HG03159 (cell line): ENCODE measurements at regions not wholly inside any gene's neighbourhood (a gene's known extent, or its start where the extent isn't known, plus 50 kb on each side); places are given as distances from the start of the nearest gene placed in this dataset.

Experiments used
- ATAC-seq: cut with Tn5 transposase; IDR thresholded peaks from one replicate; pipeline ENCODE4 v1.9.1; 2021; ENCODE audit warnings: mild to moderate bottlenecking, moderate library complexity; ENCODE audit not compliant: unreplicated experiment

GRCh38 chr2:19687017-19687659, 214.6 kb downstream of the TTC32 start:
- no peak for ATAC-seq

GRCh38 chr2:19686439-19686838, 215.3 kb downstream of the TTC32 start:
- ATAC-seq, result no peak

DNA sequence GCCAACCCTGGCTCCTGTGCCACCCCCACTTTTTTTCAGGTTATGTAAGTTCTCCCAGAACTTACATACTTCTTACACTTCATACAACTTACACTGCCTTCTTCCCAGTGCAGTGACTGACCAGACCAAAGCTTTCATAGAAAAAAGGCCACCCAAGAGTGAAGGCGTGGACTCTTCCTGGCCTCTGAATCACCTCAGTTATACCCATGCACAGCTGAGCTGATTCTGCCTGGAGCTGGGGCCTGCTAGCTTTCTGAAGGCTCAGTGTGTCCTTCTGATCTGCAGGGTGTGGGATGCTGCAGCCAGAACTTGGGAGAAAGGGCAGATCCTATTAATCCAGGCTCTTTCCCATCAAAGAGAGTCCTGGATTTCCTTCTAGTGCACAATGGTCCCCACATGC, 216.1 kb downstream of the TTC32 start:
- no peak for ATAC-seq

DNA sequence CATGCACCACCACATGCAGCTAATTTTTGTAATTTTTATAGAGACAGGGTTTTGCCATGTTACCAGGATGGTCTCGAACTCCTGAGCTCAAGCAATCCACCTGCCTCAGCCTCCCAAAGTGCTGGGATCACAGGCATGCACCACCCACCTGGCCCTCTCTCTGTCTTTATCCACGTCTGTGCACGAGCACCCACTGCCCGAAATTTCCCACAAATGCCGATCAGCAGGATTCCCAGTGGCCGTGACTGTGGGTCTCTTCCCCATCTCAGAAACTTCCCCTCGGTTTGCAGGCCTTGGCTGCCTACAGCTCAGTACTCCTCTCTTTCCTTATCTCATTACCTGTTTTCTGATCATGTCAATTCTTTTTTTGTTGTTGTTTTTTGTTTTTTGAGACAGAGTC, 217.3 kb downstream of the TTC32 start:
- ATAC-seq, result no peak

- no peak for ATAC-seq
Measured at GRCh38 chr2:19683556-19683955, 218.2 kb downstream of the TTC32 start.

GRCh38 chr2:19682493-19682892, 219.3 kb downstream of the TTC32 start:
- ATAC-seq, result no peak

DNA sequence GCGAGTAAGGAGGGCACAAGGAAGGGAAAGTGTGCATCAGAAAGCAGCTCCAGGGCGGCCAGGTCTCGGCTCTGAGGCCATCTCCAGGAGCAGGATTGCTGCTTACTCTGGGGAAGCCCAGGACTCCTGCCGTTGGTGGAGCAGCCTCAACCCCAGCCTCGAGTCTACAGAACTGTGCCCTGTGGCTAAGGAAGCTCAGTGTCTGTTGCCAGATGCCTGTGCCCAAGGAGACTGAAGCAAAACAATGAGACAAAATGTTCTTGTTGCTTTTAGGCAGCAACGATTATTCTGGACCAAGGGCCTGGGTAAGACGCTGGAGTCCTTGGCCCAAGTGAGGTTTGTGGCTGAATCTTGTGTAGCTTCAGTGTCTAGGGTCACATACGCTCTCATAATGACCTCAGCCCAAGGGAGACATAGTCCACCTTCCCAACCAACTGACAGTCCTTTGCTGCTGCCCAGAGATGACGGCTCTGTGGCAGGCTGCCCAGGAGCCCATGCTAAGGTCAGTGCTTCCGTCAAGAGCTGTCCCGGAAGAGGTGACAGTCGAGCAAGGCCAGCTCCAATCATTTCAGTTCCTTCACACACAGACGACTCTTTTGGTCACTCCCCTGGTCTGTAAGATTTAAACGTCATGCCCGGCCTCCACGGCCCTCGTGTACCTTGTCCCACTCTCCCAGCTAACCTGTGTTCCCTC, 223.8 kb downstream of the TTC32 start:
- ATAC-seq, result no peak

GRCh38 chr2:19677215-19677777, 224.5 kb downstream of the TTC32 start:
- no peak for ATAC-seq

- ATAC-seq, result no peak
Measured at GRCh38 chr2:19676770-19677169, 225.0 kb downstream of the TTC32 start.

GRCh38 chr2:19675856-19676460, 225.8 kb downstream of the TTC32 start:
- ATAC-seq, result no peak

DNA sequence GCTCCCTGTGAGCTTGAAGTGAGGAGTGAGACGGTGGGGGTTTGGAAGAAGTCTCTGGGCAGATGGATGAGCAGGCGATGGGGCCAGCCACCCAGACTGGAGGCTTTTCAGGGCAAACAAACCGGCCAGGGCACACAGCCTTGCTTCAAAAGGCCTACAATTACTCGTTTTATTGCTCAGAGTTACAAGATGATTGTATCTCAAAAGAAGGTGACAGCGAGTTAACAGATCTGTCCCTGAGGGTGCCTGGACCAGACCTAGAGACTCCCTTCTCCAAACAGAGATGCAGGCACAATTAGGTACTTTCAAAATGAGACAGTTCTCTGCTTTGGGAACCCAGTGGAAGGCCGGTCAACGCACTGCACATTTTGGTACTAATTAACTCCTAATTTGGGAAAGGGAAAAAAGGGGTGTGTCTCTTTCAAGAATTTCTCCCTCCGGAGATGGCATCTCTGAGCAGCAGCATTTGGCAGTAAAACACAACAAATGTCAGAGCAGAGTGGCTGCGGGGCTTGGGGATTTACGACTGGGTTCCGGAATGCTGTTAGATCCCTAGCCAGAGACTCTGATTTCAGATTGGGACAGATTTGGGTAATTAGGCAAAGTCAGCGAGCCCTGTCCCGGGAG, 226.7 kb downstream of the TTC32 start:
- ATAC-seq, result no peak

- ATAC-seq, result no peak
Measured at GRCh38 chr2:19674051-19675002, 227.5 kb downstream of the TTC32 start.

- no peak for ATAC-seq
Measured at GRCh38 chr2:19673213-19673791, 228.5 kb downstream of the TTC32 start.

DNA sequence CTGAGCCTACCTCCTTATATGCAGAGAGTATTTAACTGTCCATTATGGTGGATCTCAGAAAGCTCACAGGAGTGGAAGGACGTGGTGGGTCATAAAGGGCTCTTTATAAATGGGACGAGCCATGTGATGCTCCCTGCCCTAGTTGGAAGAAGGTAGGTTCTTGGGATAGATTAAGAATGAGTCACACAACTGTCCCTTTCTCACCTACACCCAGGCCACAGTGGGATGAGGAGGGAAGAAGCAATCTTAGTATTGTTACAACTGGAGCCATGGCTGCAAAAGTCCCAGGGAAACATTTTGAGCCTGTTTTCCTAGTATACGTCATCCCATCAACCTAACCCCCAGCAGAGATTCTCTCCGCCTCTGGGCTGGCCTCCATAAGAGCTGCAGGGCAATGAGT, 229.9 kb downstream of the TTC32 start:
- no peak for ATAC-seq

DNA sequence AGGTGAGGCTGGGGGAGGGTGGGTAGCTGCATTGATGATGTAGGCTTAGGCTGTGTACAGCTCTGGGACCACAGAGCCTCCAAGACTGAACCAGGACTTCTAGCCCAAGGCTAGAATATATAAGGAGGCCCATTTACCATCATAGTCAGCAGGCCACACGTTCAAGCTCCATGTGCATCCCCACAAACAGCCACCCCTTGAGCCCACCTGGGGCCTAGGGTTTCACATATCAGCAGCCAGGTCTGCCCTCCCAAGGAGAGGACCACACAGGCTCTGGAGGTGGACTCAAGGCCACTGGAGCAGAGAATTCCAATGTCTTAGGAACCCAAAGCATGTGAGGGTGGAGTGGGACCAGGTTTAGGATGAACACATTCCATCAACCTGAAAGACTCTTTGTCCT, 230.5 kb downstream of the TTC32 start:
- ATAC-seq, result no peak

- no peak for ATAC-seq
Measured at GRCh38 chr2:19670303-19670702, 231.5 kb downstream of the TTC32 start.

GRCh38 chr2:19669559-19669958, 232.2 kb downstream of the TTC32 start:
- ATAC-seq, result no peak

- ATAC-seq, result no peak
Measured at GRCh38 chr2:19669126-19669525, 232.7 kb downstream of the TTC32 start.

GRCh38 chr2:19667536-19667949, 234.2 kb downstream of the TTC32 start:
- no peak for ATAC-seq

DNA sequence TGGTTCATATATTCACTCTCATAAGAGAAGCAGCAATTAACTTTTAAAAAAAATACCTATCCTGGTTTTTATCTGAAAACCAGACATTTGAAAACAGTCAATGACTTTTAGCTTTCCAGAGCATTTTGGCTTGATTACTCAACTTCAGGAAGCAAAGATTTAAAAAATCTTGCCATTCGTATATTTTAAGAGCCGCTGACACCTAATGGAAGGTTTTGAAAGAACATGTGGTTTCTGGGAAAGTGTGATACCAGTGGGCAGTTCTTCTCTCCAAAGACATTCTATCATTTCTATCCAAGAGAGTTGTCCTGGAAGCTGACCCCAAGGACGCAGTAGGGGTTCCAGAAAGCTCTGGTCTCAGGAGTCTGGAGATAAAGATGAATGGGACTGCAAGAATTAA, 234.7 kb downstream of the TTC32 start:
- no peak for ATAC-seq
